NCI-H2081 treated with DMSO at 0.1 percent for 48 hours (cell line): ENCODE measurements at regions not wholly inside any gene's neighbourhood (a gene's known extent, or its start where the extent isn't known, plus 50 kb on each side); places are given as distances from the start of the nearest gene placed in this dataset.
A peak's percentile ranks its signal among the peaks of the same experiment; 100 is the strongest.

Experiments used
- DNase-seq: peaks from one replicate; lab custom pipeline; 2025; lab: John Stamatoyannopoulos, UW

DNA sequence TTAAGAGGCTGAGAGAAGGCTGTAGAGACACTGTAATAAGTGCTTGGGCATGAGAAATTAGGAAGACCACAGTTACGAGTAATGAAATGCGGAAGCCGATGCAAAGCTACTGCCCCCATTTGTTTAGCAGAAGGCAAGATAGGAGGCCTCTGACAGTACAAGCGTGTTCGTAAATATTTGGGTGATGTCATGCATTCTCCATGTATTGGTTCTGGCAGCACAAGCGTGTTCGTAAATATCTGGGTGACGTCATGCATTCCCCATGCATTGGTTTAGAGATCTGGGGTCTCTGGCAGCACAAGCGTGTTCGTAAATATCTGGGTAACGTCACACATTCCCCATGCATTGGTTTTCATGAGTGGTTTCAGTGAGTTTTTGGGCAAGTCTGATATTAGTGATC is 661.5 kb upstream of the FRG1 start:
- no peak for DNase-seq

DNA sequence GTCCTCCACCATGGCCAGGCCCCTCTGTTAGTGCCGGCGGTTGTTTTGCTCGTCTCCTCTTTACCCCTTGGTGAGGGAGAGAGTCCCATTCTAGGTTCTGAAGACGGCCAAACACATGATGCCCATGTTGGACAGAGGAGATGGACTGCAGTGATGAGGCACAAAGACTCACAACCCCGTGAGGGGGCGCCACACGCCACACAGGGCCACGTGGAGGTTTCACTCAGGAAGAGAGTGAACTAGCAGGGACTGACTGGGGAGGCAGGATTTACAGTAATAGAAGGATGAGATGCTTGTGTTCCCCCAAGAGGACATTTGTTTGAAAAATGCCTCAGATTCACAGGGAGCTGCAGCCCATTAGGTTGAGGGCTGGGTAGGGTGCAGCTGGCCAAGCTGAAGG is 655.3 kb upstream of the FRG1 start:
- no peak for DNase-seq

DNA sequence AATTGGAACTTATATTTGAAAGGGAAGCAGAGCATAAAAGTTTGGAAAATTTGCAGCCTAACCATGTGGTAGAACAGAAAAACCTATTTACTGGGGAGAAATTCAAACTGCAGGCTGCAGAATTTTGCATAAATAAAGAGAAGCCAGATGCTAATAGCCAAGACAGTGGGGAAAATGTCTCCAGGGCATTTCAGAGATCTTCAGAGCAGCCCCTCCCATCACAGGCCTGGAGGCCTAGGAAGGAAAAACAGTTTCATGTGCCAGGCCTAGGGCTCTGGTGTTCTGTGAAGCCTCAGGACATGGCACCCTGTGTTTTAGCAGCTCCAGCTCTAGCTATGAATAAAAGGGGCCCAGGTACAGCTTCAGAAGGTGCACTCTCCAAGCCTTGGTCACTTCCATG is 648.7 kb upstream of the FRG1 start:
- no peak for DNase-seq

DNA sequence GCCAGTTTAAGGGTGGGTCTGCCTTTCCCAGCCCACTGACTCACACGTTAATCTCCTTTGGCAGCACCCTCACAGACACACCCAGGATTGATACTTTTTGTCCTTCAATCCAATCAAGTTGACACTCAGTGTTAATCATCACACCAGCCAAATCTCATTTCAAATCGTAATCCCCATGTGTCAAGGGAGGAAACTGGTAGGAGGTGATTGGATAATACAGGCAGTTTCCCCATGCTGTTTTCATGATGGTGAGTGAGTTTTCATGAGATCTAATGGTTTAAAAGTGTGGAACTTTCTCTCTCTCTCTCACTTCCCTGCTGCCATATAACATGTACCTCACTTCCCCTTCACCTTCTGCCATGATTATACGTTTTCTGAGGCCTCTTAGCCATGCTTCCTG is 647.2 kb upstream of the FRG1 start:
- no peak for DNase-seq

GRCh38 chr4:189294574-189294973 is 646.1 kb upstream of the FRG1 start:
- DNase-seq = no peak

DNA sequence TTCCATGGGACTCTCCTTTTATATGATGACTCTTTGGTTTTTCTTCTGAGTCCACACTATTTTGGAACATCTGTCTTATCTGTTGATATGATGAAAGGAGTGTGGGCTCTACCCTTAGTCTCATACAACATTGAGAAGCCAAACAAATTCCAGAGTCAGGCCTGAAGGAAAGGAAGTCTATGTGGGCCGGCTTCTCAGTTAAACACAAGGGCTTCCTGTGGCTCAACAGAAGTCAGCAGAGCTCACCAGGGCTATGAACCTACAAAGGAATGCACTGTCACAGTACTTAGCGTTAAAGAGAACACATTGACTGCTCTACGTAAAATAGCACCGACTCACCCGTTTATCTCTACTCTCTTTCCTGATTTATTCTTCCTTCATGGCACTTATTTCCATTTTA is 641.0 kb upstream of the FRG1 start:
- DNase-seq = no peak

GRCh38 chr4:189301692-189302091 is 639.0 kb upstream of the FRG1 start:
- DNase-seq = no peak

- no peak for DNase-seq
These were observed 638.0 kb upstream of the FRG1 start for GRCh38 chr4:189302719-189303118.

- DNase-seq = no peak
These were observed 636.5 kb upstream of the FRG1 start for GRCh38 chr4:189304167-189304566.

DNA sequence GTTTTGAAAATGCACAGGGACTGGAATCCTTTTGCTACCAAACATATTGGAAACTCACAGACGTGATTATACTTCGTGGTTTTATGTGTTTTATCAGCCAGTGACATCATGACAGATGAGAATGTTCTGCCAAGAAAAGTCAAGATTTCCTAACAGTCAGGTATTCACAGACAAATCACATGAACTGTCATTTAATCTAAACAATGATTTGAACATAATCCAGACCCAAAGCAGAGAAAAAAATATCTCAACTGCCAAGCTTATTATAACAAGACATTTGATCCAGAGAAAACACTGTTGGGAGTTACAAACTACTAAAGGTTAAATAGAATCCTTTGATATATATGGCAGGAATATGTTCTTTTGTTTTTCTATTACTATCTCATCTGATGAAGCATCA is 635.9 kb upstream of the FRG1 start:
- no peak for DNase-seq

GRCh38 chr4:189305500-189305899 is 635.2 kb upstream of the FRG1 start:
- DNase-seq = peak; percentile 1

- no peak for DNase-seq
These were observed 629.4 kb upstream of the FRG1 start for GRCh38 chr4:189311251-189311650.

DNA sequence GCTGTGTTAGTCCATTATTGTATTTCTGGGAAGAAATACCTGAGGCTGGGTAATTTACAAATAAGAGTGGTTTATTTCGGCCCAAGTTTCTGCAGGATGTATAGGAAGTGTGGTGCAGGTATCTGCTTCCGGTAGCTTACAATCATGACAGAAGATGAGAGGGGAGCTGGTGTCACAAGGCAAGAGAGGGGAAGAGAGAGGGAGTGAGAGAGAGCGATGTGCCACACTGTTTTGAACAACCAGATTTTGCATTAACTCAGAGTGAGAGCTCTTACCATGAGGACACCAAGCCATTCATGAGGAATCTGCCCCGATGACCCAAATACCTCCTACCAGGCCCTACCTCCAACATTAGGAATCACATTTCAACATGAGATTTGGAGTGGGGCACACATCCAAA is 627.6 kb upstream of the FRG1 start:
- DNase-seq = no peak

DNA sequence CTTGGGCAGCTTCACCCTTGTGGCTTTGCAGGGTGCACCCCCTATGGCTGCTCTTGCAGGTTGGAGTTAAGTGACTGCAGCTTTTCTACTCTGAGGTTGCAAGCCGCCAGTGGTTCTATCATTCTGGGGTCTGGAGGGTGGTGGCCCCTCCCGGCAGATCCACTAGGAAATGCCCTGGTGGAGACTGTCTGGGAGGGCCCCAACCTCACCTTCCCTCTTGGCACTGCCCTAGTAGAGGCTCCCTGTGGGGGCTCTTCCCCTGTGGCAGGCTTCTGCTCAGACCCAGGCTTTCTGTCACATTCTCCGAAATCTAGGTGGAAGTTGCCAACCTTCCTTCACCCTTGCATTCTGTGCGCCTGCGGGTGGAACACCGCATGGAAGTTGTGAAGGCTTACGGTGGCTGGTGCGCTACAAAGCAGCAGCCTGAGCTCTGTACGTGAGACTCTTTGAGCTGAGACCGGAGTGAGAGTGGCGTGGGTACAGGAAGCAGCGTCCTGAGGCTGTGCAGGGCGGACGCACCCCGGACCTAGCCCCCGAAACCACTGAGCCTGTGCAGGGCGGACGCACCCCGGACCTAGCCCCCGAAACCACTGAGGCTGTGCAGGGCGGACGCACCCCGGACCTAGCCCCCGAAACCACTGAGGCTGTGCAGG is 626.7 kb upstream of the FRG1 start:
- no peak for DNase-seq

DNA sequence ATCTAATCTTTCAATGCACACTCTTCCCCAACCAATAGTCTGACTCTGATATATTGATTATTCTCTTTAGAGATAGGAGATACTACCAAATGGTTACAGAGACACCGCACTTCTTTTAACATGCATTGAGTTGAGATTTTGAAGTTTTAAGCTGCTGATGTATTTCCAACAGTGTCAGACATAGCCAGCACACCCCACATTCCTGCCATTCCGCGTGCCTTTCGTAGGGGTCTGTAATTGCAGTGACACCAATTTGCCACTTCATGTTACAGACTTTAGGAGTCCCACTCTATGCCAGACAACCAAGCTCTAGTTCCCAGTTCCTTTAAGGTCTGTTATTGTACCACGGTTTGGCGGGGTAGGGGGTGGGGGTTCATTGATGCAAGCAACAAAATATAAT is 618.2 kb upstream of the FRG1 start:
- no peak for DNase-seq

DNA sequence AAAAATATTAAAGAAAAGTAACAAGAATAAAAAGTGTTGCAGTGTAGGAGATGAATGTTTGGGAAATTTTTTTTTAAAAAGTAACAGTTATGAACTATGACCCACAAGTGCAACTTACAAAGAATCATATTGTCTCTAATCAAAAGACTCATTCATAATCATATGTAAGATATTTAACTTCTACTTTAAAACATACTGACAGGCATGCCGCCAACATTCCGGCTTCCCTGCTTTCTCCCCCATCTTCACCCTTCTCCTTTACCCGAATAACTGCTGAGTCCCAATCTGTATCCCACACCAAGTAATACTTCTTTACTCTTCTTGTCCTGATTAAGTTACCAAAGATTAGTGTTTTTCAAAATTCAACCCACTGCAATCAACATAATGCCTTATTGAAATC is 598.8 kb upstream of the FRG1 start:
- no peak for DNase-seq

DNA sequence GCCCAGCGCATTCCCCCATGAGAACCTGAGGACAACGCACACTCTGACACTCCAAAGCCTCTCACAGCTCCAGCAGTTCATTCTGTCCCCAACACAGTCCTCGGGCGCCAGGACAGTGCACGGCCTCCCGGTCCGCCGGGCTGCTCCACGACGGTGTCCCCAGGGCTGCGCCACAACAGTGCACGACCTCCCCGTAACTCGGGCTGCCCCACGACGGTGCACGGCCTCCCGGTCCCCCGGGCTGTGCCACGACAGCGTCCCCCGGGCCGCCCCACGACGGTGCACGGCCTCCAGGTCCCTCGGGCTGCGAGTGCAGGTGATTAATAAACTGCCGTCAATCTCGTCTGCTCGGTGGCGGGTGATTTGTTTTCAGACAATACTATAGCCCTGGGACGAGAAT is 585.1 kb upstream of the FRG1 start:
- DNase-seq = no peak

DNA sequence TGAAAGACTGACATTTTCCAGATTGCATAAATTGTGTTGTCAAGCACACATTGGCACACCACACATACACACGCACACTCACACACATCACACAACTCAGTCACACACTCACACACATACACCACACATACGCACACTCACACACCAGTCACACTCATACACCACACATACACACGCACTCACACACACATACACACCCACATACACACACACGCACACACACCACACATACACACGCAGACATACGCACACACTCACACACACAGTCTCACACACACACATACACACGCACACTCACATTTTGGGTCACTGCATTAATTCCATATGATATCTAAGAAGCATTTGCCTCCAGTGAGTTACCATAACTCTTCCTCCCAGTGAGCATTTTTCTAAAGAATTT is 578.3 kb upstream of the FRG1 start:
- DNase-seq = no peak

GRCh38 chr4:189364032-189364449 is 576.6 kb upstream of the FRG1 start:
- no peak for DNase-seq

DNA sequence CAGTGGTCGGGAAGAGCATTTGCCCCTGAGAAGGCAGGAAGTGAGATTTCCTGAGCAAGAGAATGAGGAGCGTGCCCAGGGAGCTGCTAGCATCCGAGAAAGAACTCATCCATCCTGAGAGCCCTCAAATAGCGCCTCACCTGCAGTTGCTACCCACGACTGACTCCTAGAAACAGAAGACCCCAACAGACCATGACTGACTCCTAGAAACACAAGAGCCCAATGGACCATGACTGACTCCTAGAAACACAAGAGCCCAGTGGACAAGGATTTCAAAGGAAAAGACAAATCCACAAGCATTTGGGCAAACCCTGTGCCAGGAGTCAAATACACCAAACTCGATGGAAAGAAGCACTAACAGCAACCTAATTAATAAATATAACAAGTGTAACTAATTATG is 575.2 kb upstream of the FRG1 start:
- DNase-seq = no peak

DNA sequence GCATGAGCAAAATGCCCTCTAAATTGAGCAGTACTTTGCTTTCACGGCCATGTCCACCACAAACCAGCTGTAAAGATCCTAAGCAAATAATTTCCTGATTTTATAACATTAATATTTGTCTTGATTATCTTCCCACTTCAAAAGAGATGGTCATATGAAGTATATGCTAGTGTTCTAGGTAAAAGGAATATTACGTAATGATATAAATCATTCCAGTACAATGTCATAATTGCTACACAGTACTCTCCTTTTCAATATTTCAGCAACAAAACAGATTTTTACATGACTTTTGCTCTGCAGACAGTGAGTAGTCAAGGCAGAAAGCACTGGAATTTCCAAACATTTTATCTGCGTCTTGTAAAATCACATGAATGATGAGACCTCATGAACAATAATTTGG is 572.8 kb upstream of the FRG1 start:
- DNase-seq = no peak

DNA sequence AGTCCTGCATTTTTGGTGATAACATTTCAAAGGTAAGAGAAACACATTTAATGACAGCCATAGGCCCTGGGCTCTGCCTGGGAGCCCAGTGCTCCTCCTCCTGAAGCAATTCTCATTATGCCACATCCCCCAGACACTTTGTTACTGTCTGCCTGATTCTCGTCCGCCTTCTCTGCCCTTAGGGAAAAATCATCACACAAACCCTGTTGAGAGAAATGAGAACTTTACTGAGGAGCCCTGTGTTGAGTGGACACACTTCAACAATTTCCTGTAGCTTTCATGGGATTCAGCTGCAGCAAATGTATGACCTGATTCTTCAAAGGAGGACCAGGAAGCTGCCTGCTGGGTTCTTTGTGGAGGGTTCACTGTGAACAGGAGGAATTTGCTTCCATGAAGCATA is 566.5 kb upstream of the FRG1 start:
- no peak for DNase-seq

DNA sequence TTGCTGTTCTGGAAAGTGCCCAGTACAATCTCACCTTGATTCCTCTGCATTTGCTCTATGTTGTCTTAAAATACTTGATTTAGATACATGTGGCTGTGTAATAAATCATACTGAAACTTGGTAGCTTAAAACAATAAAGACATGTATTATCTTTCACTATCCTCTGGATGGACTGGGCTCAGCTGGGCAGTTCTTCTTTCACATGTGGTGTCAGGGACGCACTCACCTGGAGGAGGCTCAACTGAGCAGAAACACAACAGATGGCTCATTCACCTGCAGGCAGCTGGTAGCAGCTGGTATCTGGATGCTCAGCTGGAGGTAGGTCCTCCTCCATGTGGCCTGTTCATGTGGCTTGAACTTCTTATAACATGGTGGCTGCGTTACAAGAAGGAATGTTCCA is 563.8 kb upstream of the FRG1 start:
- DNase-seq = no peak

DNA sequence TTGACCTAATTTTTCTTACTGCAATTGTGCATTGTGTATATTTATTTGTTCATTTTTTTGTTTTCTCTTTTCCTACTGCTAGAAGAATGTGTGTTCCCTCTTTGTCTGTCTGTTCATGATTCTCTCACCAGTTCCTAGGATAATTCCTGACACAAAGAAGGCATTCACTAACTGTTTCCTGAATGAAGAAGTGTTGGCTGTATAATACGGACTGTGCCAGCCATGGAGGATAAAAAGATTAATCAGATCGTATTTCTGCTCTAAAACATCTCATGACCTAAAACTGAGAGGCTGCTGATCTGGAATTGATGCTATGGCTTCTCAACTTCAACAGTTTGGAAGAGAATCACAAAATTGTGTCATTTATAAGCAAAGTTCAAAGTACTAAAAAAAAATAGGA is 563.1 kb upstream of the FRG1 start:
- DNase-seq = no peak

DNA sequence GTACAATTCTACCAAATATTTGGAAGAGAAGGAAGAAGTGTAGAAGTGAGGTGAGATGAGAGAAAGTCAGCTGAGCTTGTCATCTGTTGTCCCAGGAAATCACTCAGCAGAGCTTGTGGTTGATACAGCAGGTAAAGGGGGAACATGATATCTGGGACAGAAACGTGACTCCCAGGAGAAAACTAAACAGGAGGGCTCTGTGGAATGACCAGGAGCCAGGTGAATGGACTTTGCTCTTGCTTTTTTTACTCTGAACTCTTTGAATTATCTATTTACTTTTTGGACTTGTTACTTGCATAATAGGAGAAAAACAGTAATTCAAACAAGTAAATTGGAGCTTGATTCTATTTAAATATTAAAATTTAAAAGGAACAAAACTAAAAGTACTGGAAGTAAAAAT is 555.6 kb upstream of the FRG1 start:
- no peak for DNase-seq
